Mesendoderm (in vitro differentiated cells): ENCODE measurements at regions not wholly inside any gene's neighbourhood (a gene's known extent, or its start where the extent isn't known, plus 50 kb on each side); places are given as distances from the start of the nearest gene placed in this dataset.
A peak's percentile ranks its signal among the peaks of the same experiment; 100 is the strongest.

Source experiments
- DNase-seq: peaks from one replicate; pipeline ENCODE4 v3.0.0; 2013
- H2AK5ac ChIP-seq: 2 replicates; pipeline ENCODE4 v1.6.1; 2013; ENCODE audit warnings: low read length, inconsistent platforms
- H2BK120ac ChIP-seq: 2 replicates; pipeline ENCODE4 v1.6.1; 2013; ENCODE audit warnings: low read depth, mild to moderate bottlenecking, low read length, moderate library complexity, mixed read lengths
- H2BK15ac ChIP-seq: replicated peaks from 2 replicates; pipeline ENCODE4 v1.6.1; 2013; ENCODE audit warnings: low read depth, mild to moderate bottlenecking, moderate library complexity
- H2BK5ac ChIP-seq: 2 replicates; pipeline ENCODE4 v1.6.1; 2013; ENCODE audit warnings: low read length, inconsistent platforms
- H3K18ac ChIP-seq: 2 replicates; pipeline ENCODE4 v1.6.1; 2013; ENCODE audit warnings: mild to moderate bottlenecking, low read length, mixed read lengths
- H3K23ac ChIP-seq: one replicate; pipeline ENCODE4 v1.6.1; 2013; ENCODE audit warnings: low read length
- H3K27ac ChIP-seq: 2 replicates; pipeline ENCODE4 v1.5.1; 2013; ENCODE audit warnings: low read depth, mild to moderate bottlenecking, inconsistent platforms, low read length, moderate library complexity
- H3K27me3 ChIP-seq: 2 replicates; pipeline ENCODE4 v1.6.1; 2013; ENCODE audit warnings: low read length, control low read depth, mild to moderate bottlenecking, inconsistent platforms; ENCODE audit not compliant: insufficient read depth, poor library complexity
- H3K36me3 ChIP-seq: 2 replicates; pipeline ENCODE4 v1.6.1; 2013; ENCODE audit warnings: low read length, inconsistent platforms; ENCODE audit not compliant: control insufficient read depth, insufficient read depth
- H3K4ac ChIP-seq: one replicate; pipeline ENCODE4 v1.6.1; 2013; ENCODE audit warnings: low read depth, mild to moderate bottlenecking, low read length, moderate library complexity
- H3K4me1 ChIP-seq: 2 replicates; pipeline ENCODE4 v1.6.1; 2013; ENCODE audit warnings: low read depth, low read length, inconsistent platforms; ENCODE audit not compliant: control insufficient read depth
- H3K4me2 ChIP-seq: 2 replicates; pipeline ENCODE4 v1.6.1; 2013; ENCODE audit warnings: low read length
- H3K4me3 ChIP-seq: 2 replicates; pipeline ENCODE4 v1.5.1; 2013; ENCODE audit warnings: mild to moderate bottlenecking, low read length
- H3K56ac ChIP-seq: one replicate; pipeline ENCODE4 v1.6.1; 2013; ENCODE audit warnings: low read length
- H3K79me1 ChIP-seq: 2 replicates; pipeline ENCODE4 v1.6.1; 2013; ENCODE audit warnings: low read length, inconsistent platforms
- H3K79me2 ChIP-seq: 2 replicates; pipeline ENCODE4 v1.6.1; 2013; ENCODE audit warnings: mild to moderate bottlenecking, low read length; ENCODE audit not compliant: control insufficient read depth, insufficient read depth
- H3K9ac ChIP-seq: 2 replicates; pipeline ENCODE4 v1.6.1; 2013; ENCODE audit warnings: low read length, inconsistent platforms
- H4K5ac ChIP-seq: one replicate; pipeline ENCODE4 v1.6.1; 2013; ENCODE audit warnings: low read length
- H4K8ac ChIP-seq: one replicate; pipeline ENCODE4 v1.6.1; 2013; ENCODE audit warnings: low read depth, mild to moderate bottlenecking, control low read depth, low read length, moderate library complexity
- WGBS: extraction: QIAGEN DNeasy Blood & Tissue Kit; methylation state at CpG from one replicate; pipeline ENCODE4 v1.1.7; 2013; ENCODE audit warnings: low lambda C conversion rate, missing lambda C conversion rate; ENCODE audit not compliant: insufficient coverage; ENCODE audit errors: extremely low coverage; 5-methylcytosine and 5-hydroxymethylcytosine counted together

DNA sequence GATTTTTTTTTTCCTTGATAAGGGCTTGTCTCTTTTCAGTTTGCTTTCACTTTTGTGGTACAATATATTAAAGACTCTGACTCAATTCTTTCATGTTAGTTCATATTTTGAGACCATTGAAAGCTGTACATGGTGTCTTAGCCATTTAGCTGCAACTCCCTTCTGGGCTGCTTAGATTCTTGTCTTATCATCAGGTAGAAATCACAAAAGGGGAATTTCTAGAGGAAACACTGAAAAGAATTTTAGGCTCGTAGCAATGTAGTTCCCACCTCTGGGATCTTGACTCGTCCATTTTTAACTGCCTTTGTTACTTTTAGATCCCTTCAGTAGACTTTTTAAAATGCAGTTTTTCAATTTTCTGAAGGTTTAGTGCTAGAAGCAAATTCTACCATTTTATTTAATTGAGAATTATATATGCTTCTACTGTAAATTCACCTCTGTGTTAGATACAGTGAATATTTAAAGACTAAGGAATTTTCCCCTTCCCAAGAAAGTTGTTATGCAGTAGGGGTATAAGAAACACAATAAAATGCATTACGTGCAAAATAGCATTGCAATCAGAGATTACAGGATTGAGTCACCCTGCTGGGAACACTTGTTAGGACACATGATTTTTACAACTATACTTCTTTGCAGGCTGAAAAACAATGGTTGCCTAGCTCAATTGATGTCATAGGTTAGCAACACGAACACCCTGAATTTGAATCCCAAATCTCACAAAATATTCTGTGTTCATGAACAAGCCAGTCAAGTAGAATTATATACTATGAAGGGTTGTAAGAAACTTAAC, 772.7 kb downstream of the PDCD6IP start:
- Histone ChIP-seq H3K23ac (no peak overlapping the region), H3K9ac (no peak overlapping the region), H2BK15ac (no peak overlapping the region), H3K4ac (no peak overlapping the region), H4K5ac (no peak overlapping the region), H3K79me1 (no peaks in the 10 kb centered on the region), H3K4me1 (no peaks in the 10 kb centered on the region), H3K27me3 (no peaks in the 10 kb centered on the region), H2BK120ac (no peak overlapping the region), H3K4me3 (no peak overlapping the region), H3K56ac (no peak overlapping the region), H3K4me2 (no peak overlapping the region), H3K18ac (no peak overlapping the region), H3K79me2 (no peaks in the 10 kb centered on the region), H2BK5ac (no peak overlapping the region), H3K36me3 (no peaks in the 10 kb centered on the region), H4K8ac (no peak overlapping the region), H2AK5ac (no peak overlapping the region), H3K27ac (no peak overlapping the region)
- no peak for DNase-seq
- no CpG with 5 or more reads among the region's 4 CpGs for WGBS

GRCh38 chr3:34571714-34572113, 773.3 kb downstream of the PDCD6IP start:
- Histone ChIP-seq H4K5ac (no peak overlapping the region), H2BK15ac (no peak overlapping the region), H3K27me3 (no peaks in the 10 kb centered on the region), H3K4me3 (no peak overlapping the region), H3K23ac (no peak overlapping the region), H3K56ac (no peak overlapping the region), H3K9ac (no peak overlapping the region), H3K18ac (no peak overlapping the region), H4K8ac (no peak overlapping the region), H3K79me2 (no peaks in the 10 kb centered on the region), H2AK5ac (no peak overlapping the region), H3K4me1 (no peaks in the 10 kb centered on the region), H3K4me2 (no peak overlapping the region), H3K4ac (no peak overlapping the region), H3K79me1 (no peaks in the 10 kb centered on the region), H3K36me3 (no peaks in the 10 kb centered on the region), H3K27ac (no peak overlapping the region), H2BK5ac (no peak overlapping the region), H2BK120ac (no peak overlapping the region)
- no peak for DNase-seq
- no CpG with 5 or more reads among the region's 1 CpG for WGBS

DNA sequence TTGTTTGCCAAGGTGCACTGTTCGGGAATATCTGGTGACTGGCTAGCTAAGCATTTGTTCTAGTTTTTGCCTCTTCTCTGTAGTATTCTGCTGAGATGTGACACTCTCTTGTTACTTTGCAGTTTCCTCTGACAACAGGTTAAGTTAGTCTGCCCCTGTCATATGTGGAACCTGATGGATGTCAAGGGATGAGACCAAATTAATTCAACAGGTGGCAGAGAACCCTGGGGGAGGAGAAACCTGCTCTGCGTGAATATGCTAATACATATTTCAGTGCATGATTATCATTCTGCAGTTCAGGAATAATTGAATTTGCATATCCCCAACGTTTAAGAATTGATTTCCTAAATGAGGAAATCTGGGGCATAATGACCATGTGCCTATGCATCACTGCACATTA, 777.3 kb downstream of the PDCD6IP start:
- WGBS = no CpG with 5 or more reads among the region's 3 CpGs
- Histone ChIP-seq H3K4me1 (no peaks in the 10 kb centered on the region), H3K27me3 (no peaks in the 10 kb centered on the region), H3K56ac (no peak overlapping the region), H3K27ac (no peak overlapping the region), H3K23ac (no peak overlapping the region), H2BK120ac (no peak overlapping the region), H3K4me2 (no peak overlapping the region), H2AK5ac (no peak overlapping the region), H3K79me2 (no peaks in the 10 kb centered on the region), H3K18ac (no peak overlapping the region), H3K4ac (no peak overlapping the region), H3K9ac (no peak overlapping the region), H2BK5ac (no peak overlapping the region), H3K4me3 (no peak overlapping the region), H3K79me1 (no peaks in the 10 kb centered on the region), H2BK15ac (no peak overlapping the region), H4K8ac (no peak overlapping the region), H3K36me3 (no peaks in the 10 kb centered on the region), H4K5ac (no peak overlapping the region)
- DNase-seq = no peak

DNA sequence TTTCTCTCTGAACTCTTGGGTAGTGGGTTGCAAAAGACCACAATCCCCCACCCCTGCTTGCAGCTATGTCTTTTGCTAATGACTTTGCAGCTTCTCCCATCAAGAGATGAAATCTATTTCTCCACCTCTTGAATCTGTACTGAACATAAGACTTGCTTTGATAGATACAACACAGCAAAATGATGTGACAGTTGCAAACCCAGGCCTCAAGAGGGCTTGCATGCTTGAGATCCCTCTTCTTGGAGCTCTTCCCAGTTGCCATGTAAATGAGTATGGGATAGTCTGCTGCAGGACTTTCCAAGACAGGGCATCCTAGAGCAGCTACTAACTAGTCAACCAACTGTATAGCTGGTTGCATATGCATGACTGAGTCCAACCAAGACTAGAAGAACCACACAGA, 783.6 kb downstream of the PDCD6IP start:
- no peak overlapping the region for H4K5ac ChIP-seq

GRCh38 chr3:34583451-34583850, 785.0 kb downstream of the PDCD6IP start:
- Histone ChIP-seq H4K5ac (no peak overlapping the region), H3K79me1 (no peaks in the 10 kb centered on the region), H2BK120ac (no peak overlapping the region), H3K4ac (no peak overlapping the region), H4K8ac (no peak overlapping the region), H3K18ac (no peak overlapping the region), H3K27ac (no peak overlapping the region), H2AK5ac (no peak overlapping the region), H3K27me3 (no peaks in the 10 kb centered on the region), H3K56ac (no peak overlapping the region), H3K4me2 (no peak overlapping the region), H2BK15ac (no peak overlapping the region), H2BK5ac (no peak overlapping the region), H3K36me3 (no peaks in the 10 kb centered on the region), H3K23ac (no peak overlapping the region), H3K9ac (no peak overlapping the region), H3K4me3 (no peak overlapping the region), H3K4me1 (no peaks in the 10 kb centered on the region), H3K79me2 (no peaks in the 10 kb centered on the region)
- DNase-seq = no peak
- WGBS = no CpG with 5 or more reads among the region's 2 CpGs

More for the DNA sequence above, 783.6 kb downstream of the PDCD6IP start:
- no peak overlapping the region for H3K23ac ChIP-seq
- H3K9ac ChIP-seq = no peak overlapping the region
- peak; percentile 40 for DNase-seq
- no peak overlapping the region for H2BK120ac ChIP-seq
- H2AK5ac ChIP-seq = no peak overlapping the region
- H3K18ac ChIP-seq = no peak overlapping the region
- no peaks in the 10 kb centered on the region for H3K79me2 ChIP-seq
- H3K56ac ChIP-seq = no peak overlapping the region
- no peaks in the 10 kb centered on the region for H3K4me1 ChIP-seq
- H3K27me3 ChIP-seq = no peaks in the 10 kb centered on the region
- H4K8ac ChIP-seq = no peak overlapping the region
- no peak overlapping the region for H2BK5ac ChIP-seq
- H3K27ac ChIP-seq = no peak overlapping the region
- H3K4me2 ChIP-seq = no peak overlapping the region
- no peaks in the 10 kb centered on the region for H3K79me1 ChIP-seq
- H3K4me3 ChIP-seq = no peak overlapping the region
- H3K4ac ChIP-seq = no peak overlapping the region
- no peak overlapping the region for H2BK15ac ChIP-seq
- H3K36me3 ChIP-seq = no peaks in the 10 kb centered on the region

DNA sequence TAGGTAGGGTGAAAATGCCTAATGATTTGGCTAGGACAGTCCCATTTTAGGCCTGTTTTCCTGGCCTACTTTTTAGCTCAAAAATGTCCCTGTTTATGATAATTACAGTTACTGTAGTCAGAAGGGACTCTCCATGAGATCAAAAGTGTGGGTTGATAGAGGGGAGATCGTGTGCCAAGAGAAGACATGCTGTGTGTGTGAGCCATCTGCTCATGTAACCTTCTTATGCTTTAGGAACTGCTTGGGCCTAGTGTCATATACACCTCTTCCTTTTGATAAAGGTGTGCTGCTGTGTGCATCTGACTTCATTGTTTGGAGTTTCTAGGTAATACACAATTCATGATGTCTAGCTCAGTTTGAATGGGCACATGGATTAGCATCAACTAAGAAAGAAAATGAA, 786.5 kb downstream of the PDCD6IP start:
- WGBS = no CpG with 5 or more reads among the region's 1 CpG
- H3K56ac ChIP-seq = no peak overlapping the region

More for the DNA sequence above, 786.5 kb downstream of the PDCD6IP start:
- Histone ChIP-seq H3K23ac (no peak overlapping the region), H3K27ac (no peak overlapping the region), H3K4me3 (no peak overlapping the region), H3K4ac (no peak overlapping the region), H3K36me3 (no peaks in the 10 kb centered on the region), H3K79me1 (no peaks in the 10 kb centered on the region), H3K4me2 (no peak overlapping the region), H3K79me2 (no peaks in the 10 kb centered on the region), H3K4me1 (no peaks in the 10 kb centered on the region), H2BK5ac (no peak overlapping the region), H2BK120ac (no peak overlapping the region), H4K8ac (no peak overlapping the region), H3K27me3 (no peaks in the 10 kb centered on the region), H3K9ac (no peak overlapping the region), H3K18ac (no peak overlapping the region), H2BK15ac (no peak overlapping the region), H4K5ac (no peak overlapping the region), H2AK5ac (no peak overlapping the region)
- DNase-seq = no peak
